Activated CD4-positive, alpha-beta T cell treated with anti-CD3 and anti-CD28 coated beads for 4 hours (primary cell): ENCODE measurements at regions not wholly inside any gene's neighbourhood (a gene's known extent, or its start where the extent isn't known, plus 50 kb on each side); places are given as distances from the start of the nearest gene placed in this dataset.

Experiments used
- DNase-seq, 2 donors: peaks; one replicate each; pipeline ENCODE4 v3.0.0-alpha.2; 2020

DNA sequence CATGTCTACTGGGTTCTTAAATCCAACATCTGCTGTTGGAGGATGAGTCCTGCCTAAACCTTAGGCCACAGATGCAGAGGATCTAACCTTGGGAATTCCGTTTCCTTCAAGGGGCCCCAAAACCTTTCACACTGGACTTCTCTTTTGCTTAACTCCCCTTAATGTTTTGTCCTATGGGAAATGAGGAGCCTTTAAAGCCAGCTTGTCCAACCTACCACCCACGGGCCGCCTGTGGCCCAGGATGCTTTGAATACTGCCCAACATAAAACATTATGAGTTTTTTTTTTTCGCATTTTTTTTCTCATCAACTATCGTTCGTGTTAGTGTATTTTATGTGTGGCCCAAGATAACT lies 157.2 kb upstream of the SLC1A4 start:
- DNase-seq: no peak

- no peak for DNase-seq
Observed at GRCh38 chr2:64832936-64833335, 156.3 kb upstream of the SLC1A4 start.

- no peak for DNase-seq
Observed at GRCh38 chr2:64836566-64836965, 152.6 kb upstream of the SLC1A4 start.

DNA sequence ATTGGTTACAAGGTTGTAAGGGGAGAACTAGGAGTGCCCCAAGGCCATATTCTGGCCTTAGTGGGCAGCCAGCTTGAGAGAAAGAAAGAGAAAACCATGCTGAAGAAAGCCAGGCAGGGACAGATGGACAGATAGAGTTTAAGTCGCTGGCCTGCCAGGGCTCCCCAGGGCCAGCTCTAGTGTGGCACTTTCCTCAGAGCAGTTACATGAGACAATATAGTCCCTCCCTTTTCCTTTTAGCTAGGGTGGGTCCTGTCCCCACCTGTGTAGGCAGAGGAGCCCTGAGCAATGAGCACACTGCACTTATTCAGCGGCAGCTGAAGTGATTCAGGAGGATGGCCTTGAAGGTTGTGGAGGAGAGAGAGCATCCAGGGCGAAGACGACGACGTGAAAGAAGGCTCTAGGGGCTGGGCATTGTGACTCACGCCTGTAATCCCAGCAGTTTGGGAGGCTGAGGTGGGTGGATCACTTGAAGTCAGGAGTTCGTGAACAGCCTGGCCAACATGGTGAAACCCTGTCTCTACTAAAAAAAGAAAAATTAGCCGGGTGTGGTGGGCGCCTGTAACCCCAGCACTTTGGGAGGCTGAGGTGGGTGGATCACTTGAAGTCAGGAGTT lies 152.0 kb upstream of the SLC1A4 start:
- DNase-seq: no peak

- DNase-seq: no peak
Observed at GRCh38 chr2:64837925-64838641, 151.1 kb upstream of the SLC1A4 start.

DNA sequence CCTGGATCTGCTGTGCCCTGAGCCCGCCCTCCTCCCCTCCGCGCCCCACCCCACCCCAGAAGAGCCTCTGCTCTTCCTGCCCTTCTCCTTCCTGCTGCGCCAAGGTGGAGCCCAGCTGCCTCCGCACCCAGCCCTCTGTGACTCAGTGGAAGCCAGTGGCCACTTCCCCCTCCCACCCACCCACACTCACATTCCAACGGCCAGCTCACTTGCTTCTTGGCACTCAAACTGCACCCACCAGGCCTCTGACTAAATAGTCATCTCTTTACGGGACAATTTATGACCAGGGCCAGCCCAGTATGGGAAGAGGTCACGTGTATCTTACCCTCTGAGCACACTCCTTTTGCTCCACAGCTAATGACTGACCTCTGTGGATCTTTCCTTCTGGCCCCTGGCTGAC lies 150.4 kb upstream of the SLC1A4 start:
- DNase-seq: no peak

DNA sequence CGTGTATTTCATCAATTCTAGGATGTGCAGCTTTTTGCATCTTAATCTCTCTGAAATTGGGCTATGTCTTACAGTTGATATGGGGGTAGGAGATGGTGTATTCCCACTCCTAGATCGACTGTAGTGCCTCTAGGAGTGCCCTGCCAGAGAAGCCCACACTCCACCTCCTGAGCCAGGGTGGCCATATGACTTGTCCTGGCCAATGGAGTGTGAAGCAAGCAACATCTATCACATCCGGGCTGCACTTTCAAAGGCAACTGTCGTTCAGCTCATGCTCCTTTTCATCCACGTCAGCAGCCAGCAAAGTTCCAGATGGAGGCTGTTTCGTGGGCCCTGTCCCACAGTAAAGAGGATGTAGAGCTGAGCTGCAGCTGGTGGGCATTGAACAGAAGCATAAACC lies 149.4 kb upstream of the SLC1A4 start:
- no peak for DNase-seq

DNA sequence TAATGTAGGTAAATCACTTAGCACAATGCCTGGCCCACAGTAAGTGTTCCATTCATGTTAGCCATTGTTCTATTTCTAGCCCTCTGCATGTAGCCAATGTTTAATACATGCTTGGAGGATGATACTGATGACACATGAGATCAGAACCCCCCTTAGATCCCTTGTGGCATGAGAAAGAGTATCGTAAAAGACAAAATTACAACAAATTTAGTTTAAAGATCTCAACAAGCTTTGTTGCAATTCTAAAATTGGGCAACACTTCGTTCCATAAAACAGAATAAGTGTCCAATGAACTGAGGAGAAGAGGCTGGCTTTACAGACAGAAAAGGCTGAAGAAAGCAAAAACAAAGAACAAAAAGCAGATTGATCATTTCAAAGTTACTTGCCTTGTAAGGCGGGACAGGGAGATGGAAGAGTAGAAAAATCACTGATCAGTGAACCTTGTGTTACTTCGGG lies 148.7 kb upstream of the SLC1A4 start:
- no peak for DNase-seq

GRCh38 chr2:64841461-64841860 lies 147.7 kb upstream of the SLC1A4 start:
- DNase-seq: no peak

GRCh38 chr2:64842030-64842429 lies 147.2 kb upstream of the SLC1A4 start:
- DNase-seq: no peak

DNA sequence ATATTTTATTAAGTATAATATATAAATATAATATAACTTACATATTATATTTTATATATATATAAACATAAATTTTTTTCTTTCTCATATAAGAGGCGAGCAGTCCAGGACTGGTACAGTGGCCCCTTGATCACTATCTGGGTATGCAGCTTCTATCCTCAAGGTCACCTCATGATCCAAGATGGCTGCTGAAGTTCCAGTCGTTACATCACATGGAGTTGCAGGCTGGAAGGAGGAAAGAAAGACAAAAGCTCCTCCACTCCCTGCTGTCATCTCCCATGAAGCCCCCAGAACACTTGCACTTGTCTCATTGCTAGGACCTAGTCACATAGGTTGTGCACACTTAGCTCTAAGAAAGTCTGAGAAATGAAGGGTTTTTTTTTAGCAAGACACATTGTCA lies 145.1 kb upstream of the SLC1A4 start:
- DNase-seq: no peak

- no peak for DNase-seq
Observed at GRCh38 chr2:64845273-64845905, 143.8 kb upstream of the SLC1A4 start.

GRCh38 chr2:64846177-64846576 lies 143.0 kb upstream of the SLC1A4 start:
- no peak for DNase-seq

- no peak for DNase-seq
Observed at GRCh38 chr2:64847930-64848329, 141.3 kb upstream of the SLC1A4 start.

- DNase-seq: no peak
Observed at GRCh38 chr2:64848363-64848762, 140.8 kb upstream of the SLC1A4 start.

DNA sequence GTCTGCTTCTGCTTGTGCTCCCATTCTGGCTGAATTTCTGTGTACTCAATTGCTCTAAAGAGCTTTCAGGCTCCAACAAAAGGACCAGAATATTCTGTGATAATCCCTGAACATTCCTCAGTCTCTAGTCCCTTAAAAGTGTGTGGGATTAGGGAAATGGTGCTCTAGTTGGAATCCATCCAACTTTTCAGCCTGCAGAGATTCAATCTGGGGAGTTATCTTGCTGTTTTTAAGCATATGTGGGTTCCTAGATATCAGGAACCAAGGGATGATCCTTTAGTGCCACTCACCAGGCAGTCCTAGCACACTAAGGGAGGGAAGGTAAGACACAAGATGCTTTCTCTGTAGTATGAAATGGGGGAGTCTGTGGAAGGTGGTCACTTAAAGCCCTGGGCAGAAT lies 140.3 kb upstream of the SLC1A4 start:
- DNase-seq: no peak

DNA sequence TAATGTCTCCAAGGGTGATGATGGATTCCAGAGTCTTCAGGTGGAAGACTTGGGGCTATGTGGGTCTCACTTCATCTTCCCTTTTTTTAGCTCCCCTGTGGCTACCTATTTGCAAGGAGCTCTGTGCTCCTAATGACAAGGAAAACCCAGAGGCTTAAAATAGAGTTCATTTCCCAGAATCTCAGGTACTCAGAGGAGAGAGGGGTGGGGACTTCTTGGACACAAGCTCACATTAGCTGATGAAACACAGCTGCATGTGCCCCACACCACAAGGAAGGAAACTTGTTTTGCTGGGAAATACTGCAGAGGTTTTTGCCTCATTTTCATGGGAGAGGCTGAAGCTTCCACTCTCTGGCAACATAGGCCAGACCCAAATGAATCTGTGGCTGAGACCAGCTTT lies 138.6 kb upstream of the SLC1A4 start:
- DNase-seq: no peak

- DNase-seq: no peak
Observed at GRCh38 chr2:64852771-64853241, 136.4 kb upstream of the SLC1A4 start.

DNA sequence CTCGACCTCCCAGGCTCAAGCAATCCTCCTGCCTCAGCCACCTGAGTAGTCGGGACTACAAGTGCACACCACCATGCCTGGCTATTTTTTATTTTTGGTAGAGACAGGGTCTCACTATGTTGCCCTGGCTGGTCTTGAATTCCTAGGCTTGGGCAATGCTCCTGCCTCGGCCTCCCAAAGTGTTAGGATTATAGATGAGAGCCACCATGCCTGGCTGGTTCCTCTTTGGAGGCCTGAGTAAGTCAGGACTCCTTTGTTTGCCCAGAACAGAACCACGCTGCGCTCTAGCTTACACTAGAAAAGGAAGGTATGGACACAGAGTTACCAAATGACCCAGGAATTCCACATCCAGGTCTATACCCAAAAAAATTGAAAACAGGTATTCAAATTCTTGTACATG lies 135.9 kb upstream of the SLC1A4 start:
- no peak for DNase-seq

DNA sequence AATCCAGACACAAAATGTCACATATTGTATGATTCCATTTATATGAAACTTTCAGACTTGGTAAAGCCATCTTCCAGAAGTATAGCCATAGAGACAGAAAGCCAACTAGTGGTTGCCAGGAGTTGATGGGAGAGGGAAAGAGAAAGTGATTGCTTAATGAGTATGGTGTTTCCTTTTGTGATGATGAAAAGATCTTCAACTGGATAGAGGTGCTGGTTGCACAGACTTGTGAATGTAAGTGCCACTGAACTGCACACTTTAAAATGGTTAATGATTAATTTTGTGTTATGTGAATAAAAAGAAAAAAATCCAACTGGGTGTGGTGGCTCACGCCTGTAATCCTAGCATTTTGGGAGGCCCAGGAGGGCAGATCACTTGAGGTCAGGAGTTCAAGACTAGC lies 135.3 kb upstream of the SLC1A4 start:
- no peak for DNase-seq

DNA sequence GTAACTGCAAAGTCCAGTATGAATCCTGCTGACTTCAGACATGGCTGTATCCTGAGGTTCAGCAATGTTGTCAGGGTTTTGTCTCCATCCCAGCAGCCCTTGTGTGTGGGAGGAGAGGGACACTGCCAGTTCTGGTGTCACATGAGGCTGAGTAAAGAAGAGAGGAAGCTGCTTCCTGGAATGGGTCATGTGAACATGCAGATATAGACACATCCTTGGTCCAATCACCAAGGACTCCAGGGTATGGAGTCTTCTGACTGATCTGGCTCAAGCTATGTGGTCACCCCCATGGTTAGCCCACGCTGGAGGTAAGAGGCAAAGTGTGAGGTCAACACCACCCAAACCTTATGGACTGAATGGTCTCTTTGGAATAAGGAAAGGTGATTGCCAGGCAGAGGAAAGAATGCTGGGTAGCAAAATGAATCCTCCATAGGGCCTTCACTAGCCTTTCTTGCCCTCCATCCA lies 134.4 kb upstream of the SLC1A4 start:
- DNase-seq: no peak

DNA sequence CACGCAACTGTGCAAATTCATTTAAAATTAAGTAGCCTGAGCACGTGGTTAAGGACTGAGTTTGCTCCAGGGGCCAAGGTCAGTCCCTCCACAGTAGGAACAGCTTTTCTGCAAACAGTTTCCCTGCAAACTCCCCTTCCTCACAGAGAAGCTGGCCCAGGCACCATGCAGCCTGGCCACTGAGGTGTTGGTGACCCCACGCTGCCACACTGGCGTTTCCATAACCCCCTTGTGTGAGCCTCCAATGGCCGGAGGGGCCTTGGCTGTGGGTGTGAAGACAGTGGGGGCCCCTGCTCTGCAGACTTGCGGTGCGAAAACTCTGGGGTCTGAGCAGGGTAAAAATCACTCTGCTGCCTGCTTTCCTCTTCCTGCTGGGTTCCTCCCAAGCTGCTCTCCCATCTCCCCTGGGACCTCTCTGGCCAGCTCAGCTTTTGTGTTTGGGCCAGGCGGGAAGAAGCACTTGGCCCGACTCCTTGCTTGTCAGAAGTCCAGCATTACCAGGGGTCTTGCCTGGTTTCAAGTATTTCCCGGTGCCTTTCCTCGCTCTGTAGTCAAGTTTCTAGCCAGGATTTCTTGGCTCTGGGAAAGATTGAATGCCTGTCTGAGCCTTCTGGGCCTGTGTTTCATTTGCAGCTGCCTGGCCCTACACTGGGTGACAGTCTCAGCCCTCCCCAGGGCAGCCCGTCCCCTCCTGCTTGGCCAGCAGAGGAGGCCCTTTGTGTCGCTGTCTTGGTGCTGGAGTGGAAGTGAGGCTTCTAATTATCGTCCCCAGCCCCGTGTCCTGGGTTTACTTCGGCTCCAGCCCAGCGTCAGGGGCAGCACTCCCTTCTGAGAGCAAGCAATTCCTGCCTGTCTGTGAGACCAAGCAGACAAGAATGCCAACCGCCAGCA lies 131.4 kb upstream of the SLC1A4 start:
- DNase-seq: no peak
